ENCODE measurements at regions not wholly inside any gene's neighbourhood (a gene's known extent, or its start where the extent isn't known, plus 50 kb on each side); places are given as distances from the start of the nearest gene placed in this dataset.

GRCh38 chr5:66302344-66302743 is 158.2 kb downstream of the SREK1 start:
- TF ChIP-seq CTCF (IDR thresholded peaks at IDR 0.05) (no peak), POLR2AphosphoS5 (IDR thresholded peaks at IDR 0.05) (no peak), POLR2A (IDR thresholded peaks at IDR 0.05) (no peak), EP300 (IDR thresholded peaks at IDR 0.05) (no peak)

All from stomach (tissue), 4 donors.